HFFc6 (cell line): ENCODE measurements at regions not wholly inside any gene's neighbourhood (a gene's known extent, or its start where the extent isn't known, plus 50 kb on each side); places are given as distances from the start of the nearest gene placed in this dataset.

ENCODE experiments used
- DNase-seq: peaks from one replicate; pipeline ENCODE4 v3.0.0-alpha.2; 2018
- H3K27ac Mint-ChIP-seq: 2 replicates; pipeline ENCODE4 v1.8.0; 2020; ENCODE audit warnings: mild to moderate bottlenecking, mixed read lengths
- H3K27me3 Mint-ChIP-seq: 2 replicates; pipeline ENCODE4 v1.8.0; 2021; ENCODE audit warnings: mild to moderate bottlenecking, moderate library complexity, mixed read lengths; ENCODE audit not compliant: insufficient read depth
- H3K36me3 Mint-ChIP-seq: 2 replicates; pipeline ENCODE4 v1.8.0; 2021; ENCODE audit warnings: low read depth, mixed read lengths
- H3K4me1 Mint-ChIP-seq: 2 replicates; pipeline ENCODE4 v1.8.0; 2020; ENCODE audit warnings: low read depth, mixed read lengths
- H3K4me3 Mint-ChIP-seq: 2 replicates; pipeline ENCODE4 v1.8.0; 2020; ENCODE audit warnings: mild to moderate bottlenecking, moderate library complexity, mixed read lengths
- H3K9me3 Mint-ChIP-seq: 2 replicates; pipeline ENCODE4 v1.8.0; 2020; ENCODE audit warnings: mild to moderate bottlenecking, mixed read lengths
- CTCF ChIP-seq: fragments of 200-600 bp; sonication (generic); IDR thresholded peaks from 2 replicates; pipeline ENCODE4 v1.5.0; 2021; ENCODE audit warnings: antibody characterized with exemption, mild to moderate bottlenecking

- Mint-ChIP-seq H3K27me3 (no peaks in the 10 kb centered on the region; the same call in 1 of the 2 replicates), H3K27ac (no peak overlapping the region), H3K9me3 (peaks cover 38% of the 10 kb centered on the region), H3K4me1 (no peaks in the 10 kb centered on the region), H3K36me3 (no peaks in the 10 kb centered on the region), H3K4me3 (no peak overlapping the region)
- DNase-seq = no peak
- TF ChIP-seq CTCF = no peak
These were observed 787.9 kb upstream of the POM121L12 start for GRCh38 chr7:52247518-52247917.

GRCh38 chr7:52243685-52244084 lies 791.7 kb upstream of the POM121L12 start:
- Mint-ChIP-seq H3K4me3 (no peak overlapping the region), H3K27ac (no peak overlapping the region), H3K27me3 (no peaks in the 10 kb centered on the region; the same call in 1 of the 2 replicates), H3K9me3 (peaks cover 30% of the 10 kb centered on the region), H3K4me1 (no peaks in the 10 kb centered on the region), H3K36me3 (no peaks in the 10 kb centered on the region; the same call in 1 of the 2 replicates)
- DNase-seq = no peak
- TF ChIP-seq CTCF = no peak

GRCh38 chr7:52233248-52233647 lies 802.2 kb upstream of the POM121L12 start:
- TF ChIP-seq CTCF = no peak
- no peak for DNase-seq
- H3K36me3 Mint-ChIP-seq = no peaks in the 10 kb centered on the region
- H3K27ac Mint-ChIP-seq = no peak overlapping the region
- no peaks in the 10 kb centered on the region for H3K4me1 Mint-ChIP-seq
- H3K4me3 Mint-ChIP-seq = no peak overlapping the region
- 0 out of 2 replicates have a peak, but pooled peaks cover 2% of the 10 kb centered on the region for H3K27me3 Mint-ChIP-seq
- H3K9me3 Mint-ChIP-seq = peaks cover 41% of the 10 kb centered on the region

- Mint-ChIP-seq H3K27me3 (no peaks in the 10 kb centered on the region), H3K27ac (no peak overlapping the region), H3K4me3 (no peak overlapping the region), H3K36me3 (no peaks in the 10 kb centered on the region), H3K4me1 (no peaks in the 10 kb centered on the region), H3K9me3 (peaks cover 43% of the 10 kb centered on the region)
- DNase-seq = no peak
- TF ChIP-seq CTCF = no peak
These were observed 823.5 kb upstream of the POM121L12 start for GRCh38 chr7:52211930-52212329.

- H3K4me1 Mint-ChIP-seq = no peaks in the 10 kb centered on the region
- TF ChIP-seq CTCF = no peak
- no peak overlapping the region for H3K4me3 Mint-ChIP-seq
- H3K27ac Mint-ChIP-seq = no peak overlapping the region
- H3K27me3 Mint-ChIP-seq = no peaks in the 10 kb centered on the region
- peaks cover 31% of the 10 kb centered on the region for H3K9me3 Mint-ChIP-seq
- no peaks in the 10 kb centered on the region for H3K36me3 Mint-ChIP-seq
- DNase-seq = no peak
These were observed 825.8 kb upstream of the POM121L12 start for GRCh38 chr7:52209614-52210013.

GRCh38 chr7:52197221-52197620 lies 838.2 kb upstream of the POM121L12 start:
- H3K27me3 Mint-ChIP-seq = no peaks in the 10 kb centered on the region
- H3K4me3 Mint-ChIP-seq = no peak overlapping the region
- H3K4me1 Mint-ChIP-seq = no peaks in the 10 kb centered on the region
- peaks cover 27% of the 10 kb centered on the region for H3K9me3 Mint-ChIP-seq
- H3K27ac Mint-ChIP-seq = no peak overlapping the region
- H3K36me3 Mint-ChIP-seq = no peaks in the 10 kb centered on the region
- no peak for TF ChIP-seq CTCF
- no peak for DNase-seq
